ENCODE measurements at regions not wholly inside any gene's neighbourhood (a gene's known extent, or its start where the extent isn't known, plus 50 kb on each side); places are given as distances from the start of the nearest gene placed in this dataset.
A peak's percentile ranks its signal among the peaks of the same experiment; 100 is the strongest.
"Not testable (repeated sequence)": the region's sequence is repeated elsewhere in the genome, so short reads cannot be mapped to it uniquely, and the experiment has no call there.

- no peaks in the 10 kb centered on the region for H3K36me3 ChIP-seq
- peaks cover 0 to 14% (median 6%) of the 10 kb centered on the region in 4 donors for H3K4me1 ChIP-seq
- TF ChIP-seq POLR2A (IDR thresholded peaks at IDR 0.05) (no peak), EP300 (IDR thresholded peaks at IDR 0.05) (peak in 1 of 2 donors; percentile 51), CTCF (IDR thresholded peaks at IDR 0.05) (no peak)
- peak in 1 of 2 donors; percentile 31 for DNase-seq (ENCODE audit: low spot score in 2 of 2)
- peak overlapping the region in 3 of 4 donors; percentile 1 to 84 (median 59) for H3K27ac ChIP-seq
- H3K27me3 ChIP-seq = no peaks in the 10 kb centered on the region
- H3K4me3 ChIP-seq = peak overlapping the region in 1 of 4 donors; percentile 13
- H3K9me3 ChIP-seq = no peaks in the 10 kb centered on the region
- WGBS, 2 donors = 80 to 83% methylated on average over 24 to 25 of the region's 25 CpGs
Observed at GRCh38 chr14:99036611-99037293, 235.2 kb downstream of the BCL11B start.

DNA sequence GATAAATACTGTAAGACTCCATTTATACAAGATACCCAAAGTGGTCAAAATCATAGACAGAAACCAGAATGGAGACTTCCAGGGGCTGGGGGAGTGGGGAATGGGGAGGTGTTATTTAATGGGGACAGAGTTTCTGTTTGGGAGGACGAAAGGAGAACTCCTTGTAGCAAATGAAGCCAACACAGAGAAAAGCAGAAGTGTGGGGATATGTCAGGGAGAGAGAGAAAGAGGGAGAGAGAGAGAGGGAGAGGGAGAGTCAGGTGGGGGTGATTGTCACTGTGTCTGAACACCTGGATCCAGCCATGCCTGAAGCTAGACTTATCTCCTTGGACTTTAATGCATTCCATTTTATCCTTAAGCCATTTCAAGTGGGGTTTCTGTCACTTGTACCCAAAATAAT lies 234.7 kb downstream of the BCL11B start:
- not testable (repeated sequence) for DNase-seq (ENCODE audit: low spot score in 2 of 2); H3K27me3 ChIP-seq; H3K27ac ChIP-seq; H3K9me3 ChIP-seq; H3K36me3 ChIP-seq; H3K4me3 ChIP-seq
- H3K4me1 ChIP-seq = peaks cover 0 to 14% (median 6%) of the 10 kb centered on the region in 4 donors
- WGBS, 2 donors = 90 to 96% methylated on average over 1 of the region's 1 CpG

- H3K27me3 ChIP-seq = no peaks in the 10 kb centered on the region
- H3K27ac ChIP-seq = no peak overlapping the region
- no peaks in the 10 kb centered on the region for H3K9me3 ChIP-seq
- peaks cover 0 to 14% (median 6%) of the 10 kb centered on the region in 4 donors for H3K4me1 ChIP-seq
- TF ChIP-seq POLR2A (IDR thresholded peaks at IDR 0.05) = no peak
- TF ChIP-seq EP300 (IDR thresholded peaks at IDR 0.05) = no peak
- no peak for TF ChIP-seq CTCF (IDR thresholded peaks at IDR 0.05)
- H3K4me3 ChIP-seq = no peak overlapping the region
- no peaks in the 10 kb centered on the region for H3K36me3 ChIP-seq
- 62 to 72% methylated on average over 10 of the region's 10 CpGs for WGBS, 2 donors
- no peak for DNase-seq (ENCODE audit: low spot score in 2 of 2)
Observed at GRCh38 chr14:99037777-99038430, 234.1 kb downstream of the BCL11B start.

GRCh38 chr14:99038431-99038820 lies 233.6 kb downstream of the BCL11B start:
- TF ChIP-seq POLR2A (IDR thresholded peaks at IDR 0.05) (no peak), CTCF (IDR thresholded peaks at IDR 0.05) (no peak)
- no peak overlapping the region for H3K4me3 ChIP-seq
- WGBS, 2 donors = 64 to 69% methylated on average over 4 of the region's 4 CpGs
- H3K36me3 ChIP-seq = no peaks in the 10 kb centered on the region
- H3K27me3 ChIP-seq = no peaks in the 10 kb centered on the region
- H3K9me3 ChIP-seq = no peaks in the 10 kb centered on the region
- H3K4me1 ChIP-seq = peaks cover 0 to 14% (median 6%) of the 10 kb centered on the region in 4 donors
- no peak overlapping the region for H3K27ac ChIP-seq
- DNase-seq (ENCODE audit: low spot score in 2 of 2) = no peak

DNA sequence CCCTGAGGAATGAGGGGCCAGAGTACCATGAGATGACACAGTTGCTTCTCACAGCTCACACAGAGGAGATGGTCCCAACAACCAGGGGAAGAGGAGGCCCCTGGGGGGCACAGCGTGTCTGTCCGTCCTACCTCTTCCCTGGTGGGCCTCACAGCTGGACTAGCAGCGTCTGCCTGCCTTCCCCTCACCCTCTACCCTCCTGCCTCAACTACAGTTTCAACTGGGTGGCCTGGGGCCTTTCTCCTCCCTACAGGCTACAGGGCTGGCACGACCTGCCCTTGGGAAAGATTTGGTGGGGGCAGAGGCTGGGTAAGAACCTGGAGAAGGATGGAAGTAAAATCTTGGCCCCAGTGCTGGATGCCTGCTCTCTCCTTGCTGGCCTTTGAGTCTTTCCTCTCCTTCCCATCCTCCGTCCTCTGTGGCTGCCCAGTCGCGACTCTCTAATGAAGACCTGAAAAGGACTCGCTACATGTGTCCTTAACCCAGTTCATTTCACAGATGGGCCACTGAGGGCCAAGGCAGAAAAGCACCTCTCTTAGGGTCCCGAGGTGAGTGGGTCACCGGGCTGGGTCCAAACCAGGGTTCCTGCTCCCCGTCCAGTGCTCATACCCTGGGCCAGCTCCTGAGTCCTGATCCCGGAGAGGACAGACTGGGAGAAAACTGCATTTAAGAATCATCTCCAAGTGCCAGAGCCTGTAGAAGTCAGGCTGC lies 232.5 kb downstream of the BCL11B start:
- no peaks in the 10 kb centered on the region for H3K9me3 ChIP-seq
- H3K4me3 ChIP-seq = no peak overlapping the region
- no peaks in the 10 kb centered on the region for H3K36me3 ChIP-seq
- DNase-seq (ENCODE audit: low spot score in 2 of 2) = no peak
- WGBS, 2 donors = 87 to 88% methylated on average over 12 of the region's 12 CpGs
- H3K27ac ChIP-seq = no peak overlapping the region
- no peak for TF ChIP-seq CTCF (IDR thresholded peaks at IDR 0.05)
- TF ChIP-seq POLR2A (IDR thresholded peaks at IDR 0.05) = no peak
- TF ChIP-seq EP300 (IDR thresholded peaks at IDR 0.05) = no peak
- peaks cover 0 to 14% (median 6%) of the 10 kb centered on the region in 4 donors for H3K4me1 ChIP-seq
- no peaks in the 10 kb centered on the region for H3K27me3 ChIP-seq
